Kidney epithelial cell (primary cell): ENCODE measurements at regions not wholly inside any gene's neighbourhood (a gene's known extent, or its start where the extent isn't known, plus 50 kb on each side); places are given as distances from the start of the nearest gene placed in this dataset.
"Not testable (repeated sequence)": the region's sequence is repeated elsewhere in the genome, so short reads cannot be mapped to it uniquely, and the experiment has no call there.

Experiments used
- DNase-seq: peaks from one replicate; pipeline ENCODE4 v3.0.0-alpha.2; 2010; ENCODE audit warnings: low read depth
- H3K27me3 ChIP-seq: 2 replicates; pipeline ENCODE4 v1.6.0; 2011; ENCODE audit warnings: low read length; ENCODE audit not compliant: control insufficient read depth, insufficient read depth
- H3K36me3 ChIP-seq: 2 replicates; pipeline ENCODE4 v1.5.1; 2011; ENCODE audit warnings: low read length; ENCODE audit not compliant: control insufficient read depth, insufficient read depth
- H3K4me3 ChIP-seq: 2 replicates; pipeline ENCODE4 v1.5.1; 2011; ENCODE audit warnings: low read depth, mild to moderate bottlenecking, control low read depth, low read length
- CTCF ChIP-seq: IDR thresholded peaks from 2 replicates; pipeline ENCODE4 v1.5.1; 2011; ENCODE audit warnings: mild to moderate bottlenecking, moderate library complexity, low read length, control low read depth, inconsistent platforms; ENCODE audit not compliant: insufficient read depth, poor library complexity, severe bottlenecking

- DNase-seq: no peak
- Histone ChIP-seq H3K36me3 (no peaks in the 10 kb centered on the region), H3K27me3 (no peaks in the 10 kb centered on the region), H3K4me3 (no peak overlapping the region)
- TF ChIP-seq CTCF: no peak
Observed at GRCh38 chr10:53447576-53447975, 675.0 kb upstream of the MBL2 start.

GRCh38 chr10:53441843-53442242 is 669.3 kb upstream of the MBL2 start:
- Histone ChIP-seq H3K27me3 (no peaks in the 10 kb centered on the region), H3K36me3 (no peaks in the 10 kb centered on the region), H3K4me3 (no peak overlapping the region)
- TF ChIP-seq CTCF: no peak
- DNase-seq: no peak

DNA sequence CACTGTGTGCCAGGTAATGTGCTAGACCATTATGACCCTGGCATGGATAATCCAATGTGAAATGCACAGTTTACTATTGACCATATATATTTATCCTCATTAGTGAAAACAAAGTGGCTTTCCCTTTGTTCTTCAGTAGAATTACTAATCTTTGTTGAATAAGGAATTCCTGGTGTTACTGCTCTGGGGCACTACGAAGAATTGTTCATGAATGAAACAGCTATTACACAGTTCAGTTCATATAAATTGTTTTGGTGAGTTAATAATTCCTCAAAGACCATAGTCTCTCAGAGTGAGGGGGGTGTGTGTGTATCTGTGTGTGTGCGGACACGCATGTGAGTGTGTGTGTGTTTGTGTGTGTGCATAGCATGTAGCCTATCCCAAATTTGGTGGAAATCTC is 668.0 kb upstream of the MBL2 start:
- H3K4me3 ChIP-seq: no peak overlapping the region
- no peak for DNase-seq
- TF ChIP-seq CTCF: no peak
- H3K27me3 ChIP-seq: no peaks in the 10 kb centered on the region
- no peaks in the 10 kb centered on the region for H3K36me3 ChIP-seq

DNA sequence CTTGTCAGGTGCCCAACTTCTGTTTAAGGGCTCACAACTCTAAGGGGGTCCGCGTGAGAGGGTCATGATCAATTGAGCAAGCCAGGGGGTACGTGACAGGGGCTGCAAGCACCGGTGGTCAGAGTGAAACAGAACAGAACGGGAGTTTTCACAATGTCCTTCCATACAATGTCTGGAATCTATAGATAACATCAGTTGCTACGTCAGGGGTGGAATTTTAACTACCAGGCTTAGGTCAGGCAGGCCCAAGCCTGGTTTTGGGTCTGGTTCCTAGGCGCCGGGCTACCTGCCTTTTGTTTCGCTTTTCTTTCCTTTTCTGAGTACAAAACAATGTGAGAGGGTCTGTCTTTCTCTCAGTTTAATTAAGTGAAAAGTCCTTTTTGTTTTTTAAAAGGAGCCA is 666.5 kb upstream of the MBL2 start:
- DNase-seq, H3K4me3 ChIP-seq, H3K36me3 ChIP-seq, H3K27me3 ChIP-seq: not testable (repeated sequence)

GRCh38 chr10:53434413-53434812 is 661.8 kb upstream of the MBL2 start:
- DNase-seq: no peak
- H3K36me3 ChIP-seq: no peaks in the 10 kb centered on the region
- H3K4me3 ChIP-seq: no peak overlapping the region
- H3K27me3 ChIP-seq: no peaks in the 10 kb centered on the region
- TF ChIP-seq CTCF: no peak

DNA sequence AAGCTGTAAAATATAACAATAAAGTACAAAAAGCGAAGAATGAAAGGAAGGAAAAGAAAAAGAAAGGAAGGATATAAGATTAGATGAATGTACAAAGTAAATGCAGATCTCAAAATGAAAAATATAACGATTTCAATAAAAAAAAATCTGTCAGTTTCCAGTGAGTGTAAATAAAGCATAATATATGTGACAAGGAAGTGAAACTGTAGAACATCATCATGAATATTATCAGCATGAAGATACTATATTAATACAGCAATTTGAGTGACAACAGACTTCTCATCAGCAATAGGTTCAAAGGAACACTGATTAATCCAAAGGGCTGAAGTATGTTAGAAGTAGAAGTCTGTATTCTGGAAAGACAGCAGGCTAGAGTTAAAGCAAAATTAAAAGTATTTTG is 659.5 kb upstream of the MBL2 start:
- DNase-seq: no peak
- Histone ChIP-seq H3K36me3 (no peaks in the 10 kb centered on the region), H3K27me3 (no peaks in the 10 kb centered on the region), H3K4me3 (no peak overlapping the region)
- TF ChIP-seq CTCF: no peak
